Left hindlimb (tissue), 1 donor: ENCODE measurements at regions not wholly inside any gene's neighbourhood (a gene's known extent, or its start where the extent isn't known, plus 50 kb on each side); places are given as distances from the start of the nearest gene placed in this dataset.

Experiments
- DNase-seq: peaks from one replicate; pipeline ENCODE4 v3.0.0-alpha.2; 2018

GRCh38 chr17:53891726-53892125 lies 69.0 kb downstream of the KIF2B start:
- DNase-seq, result no peak

- DNase-seq, result no peak
These were observed 69.5 kb downstream of the KIF2B start for GRCh38 chr17:53892222-53892621.

- no peak for DNase-seq
These were observed 71.9 kb downstream of the KIF2B start for GRCh38 chr17:53894591-53894990.

- no peak for DNase-seq
These were observed 73.3 kb downstream of the KIF2B start for GRCh38 chr17:53896047-53896446.

GRCh38 chr17:53900951-53901350 lies 78.2 kb downstream of the KIF2B start:
- DNase-seq, result no peak

- no peak for DNase-seq
These were observed 84.7 kb downstream of the KIF2B start for GRCh38 chr17:53907435-53907834.

GRCh38 chr17:53909802-53910201 lies 87.1 kb downstream of the KIF2B start:
- DNase-seq, result no peak

GRCh38 chr17:53912117-53912516 lies 89.4 kb downstream of the KIF2B start:
- no peak for DNase-seq

GRCh38 chr17:53919356-53919755 lies 96.6 kb downstream of the KIF2B start:
- DNase-seq, result no peak

GRCh38 chr17:53924530-53925455 lies 102.1 kb downstream of the KIF2B start:
- no peak for DNase-seq

- no peak for DNase-seq
These were observed 109.7 kb downstream of the KIF2B start for GRCh38 chr17:53932386-53932785.

- DNase-seq, result no peak
These were observed 112.2 kb downstream of the KIF2B start for GRCh38 chr17:53934931-53935330.

- DNase-seq, result no peak
These were observed 118.5 kb downstream of the KIF2B start for GRCh38 chr17:53941231-53941630.

GRCh38 chr17:53942436-53942835 lies 119.7 kb downstream of the KIF2B start:
- no peak for DNase-seq

- DNase-seq, result no peak
These were observed 120.2 kb downstream of the KIF2B start for GRCh38 chr17:53942898-53943297.

GRCh38 chr17:53948323-53948722 lies 125.6 kb downstream of the KIF2B start:
- no peak for DNase-seq

GRCh38 chr17:53949473-53950090 lies 126.9 kb downstream of the KIF2B start:
- no peak for DNase-seq

- DNase-seq, result no peak
These were observed 127.6 kb downstream of the KIF2B start for GRCh38 chr17:53950207-53950857.

- no peak for DNase-seq
These were observed 128.1 kb downstream of the KIF2B start for GRCh38 chr17:53950858-53951250.

GRCh38 chr17:53971361-53971760 lies 148.6 kb downstream of the KIF2B start:
- no peak for DNase-seq

- DNase-seq, result no peak
These were observed 157.3 kb downstream of the KIF2B start for GRCh38 chr17:53979991-53980390.

- DNase-seq, result no peak
These were observed 173.4 kb downstream of the KIF2B start for GRCh38 chr17:53996131-53996530.

GRCh38 chr17:53996890-53997289 lies 174.2 kb downstream of the KIF2B start:
- no peak for DNase-seq

- DNase-seq, result no peak
These were observed 185.1 kb downstream of the KIF2B start for GRCh38 chr17:54007855-54008254.
